Kidney epithelial cell (primary cell): ENCODE measurements at regions not wholly inside any gene's neighbourhood (a gene's known extent, or its start where the extent isn't known, plus 50 kb on each side); places are given as distances from the start of the nearest gene placed in this dataset.

ENCODE experiments used
- DNase-seq: peaks from one replicate; pipeline ENCODE4 v3.0.0-alpha.2; 2010; ENCODE audit warnings: low read depth
- H3K27me3 ChIP-seq: 2 replicates; pipeline ENCODE4 v1.6.0; 2011; ENCODE audit warnings: low read length; ENCODE audit not compliant: control insufficient read depth, insufficient read depth
- H3K36me3 ChIP-seq: 2 replicates; pipeline ENCODE4 v1.5.1; 2011; ENCODE audit warnings: low read length; ENCODE audit not compliant: control insufficient read depth, insufficient read depth
- H3K4me3 ChIP-seq: 2 replicates; pipeline ENCODE4 v1.5.1; 2011; ENCODE audit warnings: low read depth, mild to moderate bottlenecking, control low read depth, low read length
- TF ChIP-seq, protein P1 (sequence below): IDR thresholded peaks from 2 replicates; pipeline ENCODE4 v1.5.1; 2011; ENCODE audit warnings: mild to moderate bottlenecking, moderate library complexity, low read length, control low read depth, inconsistent platforms; ENCODE audit not compliant: insufficient read depth, poor library complexity, severe bottlenecking

- DNase-seq: no peak
- H3K4me3 ChIP-seq: no peak overlapping the region
- TF ChIP-seq, protein P1, sequence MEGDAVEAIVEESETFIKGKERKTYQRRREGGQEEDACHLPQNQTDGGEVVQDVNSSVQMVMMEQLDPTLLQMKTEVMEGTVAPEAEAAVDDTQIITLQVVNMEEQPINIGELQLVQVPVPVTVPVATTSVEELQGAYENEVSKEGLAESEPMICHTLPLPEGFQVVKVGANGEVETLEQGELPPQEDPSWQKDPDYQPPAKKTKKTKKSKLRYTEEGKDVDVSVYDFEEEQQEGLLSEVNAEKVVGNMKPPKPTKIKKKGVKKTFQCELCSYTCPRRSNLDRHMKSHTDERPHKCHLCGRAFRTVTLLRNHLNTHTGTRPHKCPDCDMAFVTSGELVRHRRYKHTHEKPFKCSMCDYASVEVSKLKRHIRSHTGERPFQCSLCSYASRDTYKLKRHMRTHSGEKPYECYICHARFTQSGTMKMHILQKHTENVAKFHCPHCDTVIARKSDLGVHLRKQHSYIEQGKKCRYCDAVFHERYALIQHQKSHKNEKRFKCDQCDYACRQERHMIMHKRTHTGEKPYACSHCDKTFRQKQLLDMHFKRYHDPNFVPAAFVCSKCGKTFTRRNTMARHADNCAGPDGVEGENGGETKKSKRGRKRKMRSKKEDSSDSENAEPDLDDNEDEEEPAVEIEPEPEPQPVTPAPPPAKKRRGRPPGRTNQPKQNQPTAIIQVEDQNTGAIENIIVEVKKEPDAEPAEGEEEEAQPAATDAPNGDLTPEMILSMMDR: no peak
- H3K27me3 ChIP-seq: no peaks in the 10 kb centered on the region
- no peaks in the 10 kb centered on the region for H3K36me3 ChIP-seq
Observed at GRCh38 chr4:178480105-178480504, 1037.9 kb upstream of the AGA start.

GRCh38 chr4:178480881-178481280 is 1038.6 kb upstream of the AGA start:
- TF ChIP-seq, protein P1: no peak
- no peaks in the 10 kb centered on the region for H3K36me3 ChIP-seq
- H3K4me3 ChIP-seq: no peak overlapping the region
- no peak for DNase-seq
- no peaks in the 10 kb centered on the region for H3K27me3 ChIP-seq

DNA sequence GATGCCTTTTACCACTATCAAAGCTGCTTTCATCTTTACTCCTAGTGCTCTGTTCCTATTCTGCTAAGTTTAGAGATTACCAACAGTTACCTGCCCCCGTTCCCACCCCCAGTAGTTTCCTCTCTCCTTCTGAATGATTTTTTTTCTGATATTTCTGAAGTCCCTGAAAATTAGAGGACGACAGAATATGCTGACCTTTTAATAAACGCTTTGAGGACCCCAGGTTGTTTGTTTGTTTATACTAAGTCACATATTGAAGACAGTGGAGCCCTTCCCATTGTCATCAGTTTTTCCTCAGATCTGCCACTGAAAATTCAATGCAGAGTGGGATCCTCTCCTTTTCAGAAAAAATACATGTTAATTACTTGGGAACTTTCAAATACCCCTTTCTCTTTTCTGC is 1039.3 kb upstream of the AGA start:
- TF ChIP-seq, protein P1: no peak

DNA sequence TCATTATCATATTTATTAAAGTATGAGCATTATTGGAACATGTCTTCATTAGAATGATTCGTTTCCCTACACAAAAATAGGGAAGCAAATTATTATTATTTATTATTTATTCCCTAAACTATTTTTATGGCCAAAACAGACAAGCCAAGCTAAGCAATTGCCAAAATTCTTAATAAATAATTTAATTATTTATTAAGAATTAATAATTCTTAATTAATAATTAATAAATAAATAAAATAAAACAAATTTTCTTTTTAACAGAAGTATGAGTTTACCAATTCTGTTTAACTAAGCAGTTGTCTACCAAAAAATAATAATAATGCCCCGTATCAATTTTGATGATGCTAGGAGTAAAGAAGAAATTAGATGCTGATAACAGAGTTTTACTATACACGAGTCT is 1080.8 kb upstream of the AGA start:
- TF ChIP-seq, protein P1: no peak
- Histone ChIP-seq H3K4me3 (no peak overlapping the region), H3K36me3 (no peaks in the 10 kb centered on the region), H3K27me3 (no peaks in the 10 kb centered on the region)
- no peak for DNase-seq

More for the DNA sequence above, 1039.3 kb upstream of the AGA start:
- H3K27me3 ChIP-seq: no peaks in the 10 kb centered on the region
- no peaks in the 10 kb centered on the region for H3K36me3 ChIP-seq
- DNase-seq: no peak
- no peak overlapping the region for H3K4me3 ChIP-seq

- Histone ChIP-seq H3K4me3 (no peak overlapping the region), H3K27me3 (no peaks in the 10 kb centered on the region), H3K36me3 (no peaks in the 10 kb centered on the region)
- no peak for DNase-seq
- TF ChIP-seq, protein P1: no peak
Observed at GRCh38 chr4:178535939-178536579, 1093.8 kb upstream of the AGA start.

DNA sequence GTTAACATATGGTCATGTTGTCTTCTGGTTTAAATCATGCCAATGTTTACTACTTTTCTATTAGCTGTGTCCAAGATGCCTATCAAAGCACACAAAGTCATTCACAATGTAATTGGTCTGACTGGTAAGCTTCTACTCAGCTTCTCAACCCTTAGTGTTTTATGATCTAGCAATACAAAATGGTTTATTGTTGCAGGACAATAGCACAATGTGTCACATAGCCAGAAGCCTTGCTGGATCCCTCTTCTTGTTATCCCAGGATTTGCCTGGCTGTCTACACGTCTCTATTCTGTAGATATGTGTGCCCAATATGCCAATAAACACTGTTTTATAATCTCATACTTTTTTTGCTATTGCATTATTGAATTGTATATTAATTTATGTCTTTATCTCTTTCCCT is 1111.0 kb upstream of the AGA start:
- TF ChIP-seq, protein P1: no peak
- Histone ChIP-seq H3K27me3 (no peaks in the 10 kb centered on the region), H3K36me3 (no peaks in the 10 kb centered on the region), H3K4me3 (no peak overlapping the region)
- no peak for DNase-seq
